GM19025 (cell line): ENCODE measurements at regions not wholly inside any gene's neighbourhood (a gene's known extent, or its start where the extent isn't known, plus 50 kb on each side); places are given as distances from the start of the nearest gene placed in this dataset.

Experiments
- ATAC-seq: cut with Tn5 transposase; IDR thresholded peaks from one replicate; pipeline ENCODE4 v1.9.1; 2021; ENCODE audit warnings: mild to moderate bottlenecking, low read depth, moderate library complexity; ENCODE audit not compliant: unreplicated experiment

DNA sequence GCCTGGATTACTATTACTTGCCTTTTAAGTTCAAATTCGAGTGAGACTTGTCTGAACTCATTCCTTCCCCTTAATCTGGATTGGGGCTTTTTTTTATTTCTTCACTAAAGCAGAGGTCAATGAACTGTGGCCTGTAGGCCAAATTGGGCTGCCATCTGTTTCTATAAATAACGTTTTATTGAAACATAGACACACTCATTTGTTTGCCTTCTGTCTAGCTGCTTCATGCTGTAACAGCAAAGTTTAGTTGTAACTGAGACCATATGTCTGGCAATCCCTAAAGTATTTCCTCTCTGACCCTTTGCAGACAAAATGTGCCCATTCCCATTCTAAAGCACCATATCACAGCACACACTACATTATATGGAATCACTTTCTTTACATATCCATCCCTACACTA lies 207.9 kb upstream of the ISX start:
- ATAC-seq, result no peak

DNA sequence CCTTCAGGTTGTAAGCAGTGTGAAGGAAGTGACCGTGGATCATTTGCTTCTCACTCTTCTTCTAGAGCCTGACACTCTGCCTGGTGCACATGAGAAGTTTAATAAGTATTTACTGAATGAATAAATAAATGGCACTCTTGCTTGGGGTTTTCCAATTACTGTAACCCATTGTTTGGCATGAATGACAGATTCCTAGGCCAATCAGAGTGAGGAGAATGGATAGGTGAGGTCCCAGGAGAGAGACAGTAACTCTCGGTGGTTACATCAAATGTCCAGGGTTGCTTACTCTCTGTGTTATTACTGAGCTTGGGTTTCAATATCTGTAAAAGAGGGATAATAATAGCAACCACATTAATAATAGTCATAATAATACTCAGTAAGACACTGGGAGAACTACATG lies 204.2 kb upstream of the ISX start:
- ATAC-seq, result no peak

DNA sequence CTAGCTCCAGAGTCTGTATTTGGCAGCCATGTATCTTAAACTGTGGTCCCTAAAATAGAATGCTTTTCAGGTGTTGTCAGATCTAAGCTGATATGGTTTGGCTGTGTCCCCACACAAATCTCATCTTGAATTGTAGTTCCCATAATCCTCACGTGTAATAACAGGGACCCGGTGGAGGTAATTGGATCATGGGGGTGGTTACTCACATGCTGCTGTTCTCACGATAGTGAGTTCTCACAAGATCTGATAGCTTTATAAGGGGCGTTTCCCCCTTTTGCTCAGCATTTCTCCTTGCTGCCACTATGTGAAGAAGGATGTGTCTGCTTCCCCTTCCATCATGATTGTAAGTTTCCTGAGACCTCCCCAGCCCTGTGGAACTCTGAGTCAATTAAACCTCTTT lies 199.9 kb upstream of the ISX start:
- ATAC-seq, result no peak

DNA sequence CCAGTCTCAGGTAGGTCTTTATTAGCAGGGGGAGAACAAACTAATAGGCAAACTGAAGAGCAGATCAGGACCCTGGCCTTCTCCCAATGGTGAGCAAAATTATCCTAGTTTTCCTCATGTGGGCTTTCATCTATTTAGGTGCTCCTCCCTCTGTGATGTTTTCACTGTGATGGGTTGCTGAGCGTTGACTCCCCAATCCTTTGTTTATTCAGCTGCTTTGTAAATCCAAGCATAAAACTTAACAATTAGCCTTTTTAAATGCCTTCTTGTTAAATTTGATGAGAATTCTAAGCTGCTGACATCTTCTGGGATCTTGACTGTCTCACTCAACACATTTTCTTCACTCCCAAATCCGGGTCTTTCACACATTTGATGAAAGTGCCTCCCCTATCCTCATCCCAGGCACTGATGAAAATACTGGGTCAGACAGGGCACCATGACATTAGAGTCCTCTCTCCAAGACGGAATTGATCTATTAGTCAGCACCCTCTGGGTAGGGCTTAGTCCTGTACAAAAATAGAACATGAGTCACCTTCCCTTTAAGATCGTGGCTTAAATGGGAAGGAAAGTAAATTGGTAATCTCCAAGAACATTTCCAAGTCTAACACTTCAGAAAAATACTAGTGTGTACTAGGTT lies 199.3 kb upstream of the ISX start:
- ATAC-seq, result no peak

DNA sequence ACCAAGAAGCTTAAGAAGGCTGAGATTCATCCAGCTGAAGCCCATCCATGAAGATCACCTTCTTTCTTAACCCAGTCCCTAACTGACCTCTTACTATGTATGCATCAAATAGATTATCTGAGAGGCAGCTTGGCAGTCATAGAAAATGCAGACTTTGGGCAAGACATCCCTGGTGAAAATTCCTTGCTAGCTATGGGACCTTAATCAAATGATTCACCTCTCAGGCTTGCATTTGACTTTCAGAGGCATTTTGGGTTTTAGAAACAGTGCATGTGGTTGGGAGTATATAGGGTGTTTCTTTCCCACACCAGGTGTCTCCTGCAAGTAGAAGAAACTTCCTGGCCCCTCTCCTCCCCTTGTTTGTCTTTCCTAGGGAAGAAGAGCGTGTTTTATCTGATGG lies 188.5 kb upstream of the ISX start:
- ATAC-seq, result no peak

DNA sequence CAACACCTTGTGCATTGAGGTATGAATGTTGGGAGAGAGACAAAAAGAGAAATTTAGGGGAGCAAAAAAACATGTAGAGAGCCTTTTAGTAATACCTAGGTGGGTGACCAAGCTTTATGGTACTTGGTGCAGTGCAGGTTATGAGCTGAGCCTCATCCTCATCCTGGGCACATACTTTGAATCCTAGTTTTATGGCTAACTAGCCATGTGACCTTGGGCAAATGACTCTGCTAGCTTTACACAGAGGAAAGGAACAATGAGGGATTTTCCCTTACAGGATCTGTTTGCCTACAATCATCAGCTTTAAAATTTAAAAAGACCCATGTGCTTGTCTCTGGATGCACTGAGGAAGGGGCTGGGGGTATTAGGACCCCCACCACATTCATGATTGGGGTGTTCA lies 187.8 kb upstream of the ISX start:
- no peak for ATAC-seq

DNA sequence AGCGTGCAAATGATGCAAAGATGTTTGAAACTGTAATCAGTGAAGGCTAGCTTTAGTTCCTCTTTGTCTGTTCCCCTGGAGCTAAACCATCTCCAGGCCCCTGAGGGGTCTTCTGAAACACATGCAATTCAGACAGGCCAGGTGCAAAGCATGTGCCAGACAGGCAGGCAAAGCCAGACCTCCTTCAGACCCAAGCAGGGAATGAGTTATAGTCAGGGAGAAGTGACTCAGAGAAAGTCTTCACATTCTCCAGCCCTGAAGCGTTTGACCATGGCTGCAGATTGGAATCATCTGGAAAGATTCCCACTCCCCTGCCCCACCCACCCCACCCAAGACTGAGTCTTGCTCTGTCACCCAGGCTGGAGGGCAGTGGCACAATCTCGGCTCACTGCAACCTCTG lies 187.0 kb upstream of the ISX start:
- ATAC-seq, result no peak

DNA sequence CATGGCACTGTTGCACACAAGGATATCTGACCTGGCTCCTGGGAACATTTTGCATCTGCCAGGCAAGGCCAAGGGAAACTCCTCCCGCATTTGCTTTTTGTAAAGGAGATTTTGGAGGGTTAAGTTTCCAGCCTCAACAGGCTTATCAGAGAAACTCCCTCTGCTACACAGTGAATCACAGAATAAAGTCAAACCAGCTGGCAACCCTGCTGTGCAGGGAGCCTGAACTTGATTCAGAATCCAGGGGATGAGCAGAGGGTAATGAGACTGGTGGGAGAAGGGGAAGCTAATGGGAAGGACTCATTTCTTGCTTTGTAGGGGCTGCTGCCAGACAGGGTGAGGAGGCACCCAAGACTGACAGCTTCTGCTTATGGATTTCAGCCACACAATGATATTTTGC lies 185.3 kb upstream of the ISX start:
- no peak for ATAC-seq

DNA sequence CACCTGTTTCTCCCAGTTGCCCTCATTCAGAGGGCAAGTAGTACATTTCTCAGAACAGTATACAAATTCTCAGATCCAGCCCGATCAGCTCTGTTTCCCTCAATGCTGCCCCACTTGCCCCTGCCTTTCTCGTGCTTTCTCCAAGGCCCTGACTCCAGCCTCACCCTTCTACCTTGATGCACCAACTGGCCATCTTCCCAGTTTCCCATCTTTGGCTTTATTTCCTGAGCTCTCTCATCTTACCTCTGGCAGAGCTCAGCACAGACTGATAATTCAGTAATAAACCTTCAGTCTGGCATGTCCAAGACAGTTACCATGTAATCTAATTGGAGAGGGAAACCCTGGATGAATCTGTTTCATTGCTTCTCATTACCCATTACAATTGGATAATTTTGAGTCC lies 184.5 kb upstream of the ISX start:
- ATAC-seq, result no peak

DNA sequence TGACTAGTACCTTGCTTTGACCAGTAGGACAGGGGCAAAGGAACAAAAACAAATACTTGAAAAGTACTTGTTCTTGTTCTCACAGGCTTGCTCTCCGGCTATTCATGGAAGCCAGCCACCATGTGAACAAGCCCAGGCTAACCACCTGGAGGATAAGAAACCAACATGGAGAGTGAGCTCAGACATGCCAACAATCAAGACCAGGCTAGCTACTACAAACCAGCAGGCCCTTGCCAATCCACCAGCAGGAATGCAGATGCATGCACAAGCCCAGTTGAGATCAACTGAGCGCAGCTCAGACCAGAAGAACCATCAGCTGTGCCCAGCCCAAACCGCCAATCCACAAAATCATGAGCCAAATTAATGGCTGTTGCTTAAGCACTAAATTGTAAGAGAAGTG lies 180.1 kb upstream of the ISX start:
- no peak for ATAC-seq

DNA sequence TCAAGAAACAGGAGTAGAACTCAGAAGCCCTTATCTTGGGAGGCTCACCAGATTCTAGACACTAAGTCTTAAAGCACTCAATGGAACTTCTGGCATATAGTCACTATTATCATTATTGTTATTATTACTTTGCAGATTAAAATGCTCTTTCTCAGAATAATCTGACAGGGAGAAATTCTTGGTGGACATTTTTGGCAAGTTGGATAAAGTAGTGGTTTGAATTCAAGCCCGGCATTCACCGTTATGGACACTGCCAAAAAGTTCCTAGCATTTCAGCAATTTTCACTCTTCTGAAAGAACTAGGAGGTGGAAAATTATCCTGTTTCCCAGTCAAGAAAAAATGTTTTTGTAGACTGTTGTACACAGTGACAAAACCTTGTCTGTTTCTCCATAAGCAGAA lies 179.6 kb upstream of the ISX start:
- no peak for ATAC-seq

DNA sequence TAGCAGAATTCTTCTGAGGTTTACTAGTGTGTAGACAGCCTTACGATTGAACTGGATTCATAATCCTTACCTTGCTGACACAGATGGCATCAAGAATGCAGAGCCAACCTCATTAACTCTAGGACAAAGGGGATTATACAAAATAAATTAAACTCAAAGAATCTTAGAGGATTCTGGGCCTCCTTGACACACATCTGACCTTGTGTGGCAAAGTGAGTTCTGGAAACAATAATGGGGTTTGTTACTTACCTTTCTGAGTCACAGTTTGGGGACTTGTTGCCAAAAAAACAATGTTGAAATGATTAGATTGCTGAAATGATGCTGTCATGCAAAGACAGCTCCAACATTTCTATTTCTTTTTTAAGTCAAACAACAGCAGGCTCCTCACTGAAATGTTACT lies 179.1 kb upstream of the ISX start:
- no peak for ATAC-seq

DNA sequence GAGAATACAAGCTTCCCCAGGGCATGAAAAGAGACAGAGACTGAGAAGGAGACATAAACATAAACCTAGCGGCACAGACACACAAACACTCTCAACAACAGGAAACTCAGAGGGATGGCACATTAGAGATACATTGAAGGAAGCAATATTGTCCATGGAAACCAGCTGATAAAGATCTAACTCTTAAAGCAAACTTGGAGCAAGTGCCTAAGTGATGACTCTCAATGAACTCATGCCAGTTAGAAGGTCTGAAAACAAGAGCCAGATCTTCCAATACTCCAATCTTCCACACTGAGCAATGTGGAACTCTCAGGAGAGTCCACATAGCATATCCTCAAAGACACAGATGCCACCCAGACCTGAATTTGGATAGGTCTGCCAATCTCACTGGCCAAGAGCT lies 168.8 kb upstream of the ISX start:
- no peak for ATAC-seq

DNA sequence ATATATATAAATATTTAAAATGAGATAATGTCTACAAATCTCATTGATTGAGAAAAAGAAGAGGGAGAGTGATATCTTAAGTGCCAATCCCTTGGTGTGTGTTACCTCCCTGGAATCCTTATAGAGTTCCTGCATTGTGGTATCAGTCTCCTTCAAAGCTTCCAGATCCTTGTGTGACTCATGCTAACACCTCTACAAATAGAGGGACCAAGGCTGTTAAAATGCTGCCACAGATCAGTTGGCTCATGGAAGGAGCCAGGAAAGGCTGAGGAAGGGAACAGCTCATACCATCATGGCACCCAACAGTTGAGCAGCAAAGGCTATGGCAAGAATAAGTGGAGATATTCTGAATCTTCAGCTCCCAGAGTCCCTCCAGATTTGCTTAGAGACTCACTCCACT lies 163.6 kb upstream of the ISX start:
- ATAC-seq, result no peak

DNA sequence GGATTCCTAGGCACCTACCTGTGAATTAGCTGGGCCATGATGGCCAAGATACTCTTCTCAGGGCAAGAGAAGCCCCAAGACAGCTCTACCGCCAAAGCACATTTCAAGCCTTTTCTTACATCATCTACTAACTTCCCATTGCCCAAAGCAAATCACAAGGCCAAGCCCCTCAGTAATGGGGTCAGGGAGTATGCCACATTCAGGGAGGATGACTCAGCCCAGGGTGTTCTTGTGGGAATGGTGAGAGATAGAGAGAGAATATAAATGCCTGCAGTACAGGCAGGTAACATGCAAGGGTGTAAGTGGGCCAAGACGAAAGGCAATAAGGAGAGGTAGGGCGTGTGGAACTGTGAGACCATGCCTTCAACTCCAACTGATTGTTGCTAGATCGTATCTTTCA lies 162.5 kb upstream of the ISX start:
- no peak for ATAC-seq

DNA sequence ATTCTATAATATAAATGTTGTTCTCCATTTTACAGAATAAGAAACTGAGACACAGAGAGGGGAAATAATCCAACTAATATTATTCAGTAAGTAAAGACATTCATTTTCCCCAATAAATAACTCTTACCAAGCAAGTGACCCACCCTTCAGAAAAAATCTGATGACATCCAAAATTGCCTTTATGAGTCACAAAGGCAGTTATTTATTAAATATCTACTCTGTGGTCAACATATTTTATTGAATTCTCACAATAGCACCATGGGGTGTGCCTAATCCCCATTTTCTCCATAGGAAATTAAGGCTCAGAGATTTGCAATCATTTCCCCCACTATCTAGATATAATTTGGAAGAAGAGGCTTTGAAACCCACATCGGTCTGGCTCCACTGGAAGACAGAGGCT lies 161.5 kb upstream of the ISX start:
- ATAC-seq, result no peak

DNA sequence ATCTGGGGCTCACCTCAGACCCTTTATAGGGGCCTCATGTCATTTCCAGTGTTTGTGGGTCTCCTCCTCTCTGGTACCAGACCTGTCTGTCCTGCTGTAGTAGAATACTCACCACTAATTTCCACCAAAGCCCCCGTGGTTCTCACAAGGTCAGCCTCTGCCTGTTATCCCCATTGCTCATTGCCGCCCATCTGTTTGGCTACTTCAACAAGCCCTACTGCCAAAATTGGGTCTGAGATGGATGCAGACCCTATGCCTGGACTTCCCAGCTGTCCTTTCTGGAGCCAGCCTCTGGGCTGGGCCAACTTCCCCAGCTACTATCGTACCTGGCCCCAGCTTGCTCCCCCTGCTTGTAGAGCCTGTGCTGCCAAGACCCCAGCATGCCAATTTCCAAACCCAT lies 152.1 kb upstream of the ISX start:
- ATAC-seq, result no peak

DNA sequence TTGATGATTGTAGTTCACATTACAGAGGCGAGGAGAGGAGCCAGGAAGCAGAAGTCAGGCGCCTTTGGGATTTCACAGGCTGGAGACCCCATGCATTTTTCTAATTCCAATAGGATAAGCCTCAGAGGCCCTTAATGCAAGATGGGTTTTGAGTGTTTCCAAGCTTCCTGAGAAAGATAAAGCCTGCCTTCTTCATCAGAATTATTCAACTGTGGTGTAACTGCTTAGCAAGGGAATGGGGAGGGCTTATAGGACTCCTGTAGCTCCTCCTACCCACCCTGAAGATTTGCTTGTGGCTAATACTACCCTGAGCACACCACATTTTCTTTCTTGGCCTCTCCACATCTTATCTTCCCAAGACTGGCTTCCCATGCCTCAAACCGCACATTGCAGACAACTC lies 151.1 kb upstream of the ISX start:
- ATAC-seq, result no peak

DNA sequence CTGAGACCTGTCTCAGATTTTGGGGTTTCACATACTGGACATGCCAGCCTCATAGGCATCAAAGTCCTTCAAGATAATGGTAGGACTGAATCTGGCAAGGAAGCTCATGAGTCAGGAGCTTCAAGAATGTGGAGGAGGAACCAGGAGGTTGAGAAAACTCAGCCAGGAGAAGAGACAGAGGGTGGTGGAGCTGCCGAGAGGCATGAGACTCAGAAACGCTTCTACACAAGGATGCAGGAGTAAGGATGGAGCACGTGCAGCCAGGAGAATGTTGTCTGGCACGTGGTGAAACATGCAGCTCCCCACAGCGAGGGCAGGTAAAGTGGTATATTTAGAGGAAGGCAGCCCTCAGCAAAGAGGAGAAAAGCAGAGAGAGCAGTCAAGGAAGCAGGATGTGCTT lies 148.7 kb upstream of the ISX start:
- ATAC-seq, result no peak

DNA sequence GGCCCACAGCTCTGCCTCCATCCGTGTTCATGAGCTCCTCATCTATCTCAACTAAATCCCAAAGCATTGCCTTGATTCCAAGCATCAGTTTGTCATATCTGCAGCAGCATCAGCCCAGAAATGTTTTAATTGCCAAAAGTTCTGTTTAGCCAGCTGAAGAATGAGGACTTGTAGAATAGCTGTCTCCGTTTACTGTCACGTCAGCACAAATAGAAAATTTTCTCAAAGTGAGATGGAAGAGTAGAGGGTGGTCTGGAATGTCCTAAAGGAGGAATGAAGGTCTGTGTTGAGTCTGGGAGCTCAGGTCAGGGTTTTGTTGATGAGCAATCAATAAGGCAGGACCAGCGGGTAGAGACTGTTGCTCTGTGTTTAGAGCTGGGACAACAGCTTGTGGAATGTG lies 134.9 kb upstream of the ISX start:
- ATAC-seq, result no peak

DNA sequence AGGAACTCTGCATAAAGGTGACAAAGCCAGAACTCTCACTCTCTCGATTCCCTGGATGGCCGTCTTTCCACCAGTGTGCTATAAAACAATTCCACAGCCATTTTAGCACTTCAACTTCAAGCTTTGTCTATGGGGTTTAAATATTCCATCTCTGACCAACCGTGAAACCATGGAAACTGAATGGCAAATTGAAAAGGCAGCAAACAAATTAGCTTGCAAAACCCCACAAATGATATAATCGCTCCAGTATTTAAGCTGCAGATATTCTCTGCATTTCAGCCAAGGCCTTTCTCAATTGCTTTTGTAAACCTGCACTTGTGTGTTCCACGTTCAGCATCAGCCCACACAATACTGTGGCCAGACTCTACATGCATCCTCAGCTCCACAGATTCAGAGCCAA lies 131.7 kb upstream of the ISX start:
- no peak for ATAC-seq

DNA sequence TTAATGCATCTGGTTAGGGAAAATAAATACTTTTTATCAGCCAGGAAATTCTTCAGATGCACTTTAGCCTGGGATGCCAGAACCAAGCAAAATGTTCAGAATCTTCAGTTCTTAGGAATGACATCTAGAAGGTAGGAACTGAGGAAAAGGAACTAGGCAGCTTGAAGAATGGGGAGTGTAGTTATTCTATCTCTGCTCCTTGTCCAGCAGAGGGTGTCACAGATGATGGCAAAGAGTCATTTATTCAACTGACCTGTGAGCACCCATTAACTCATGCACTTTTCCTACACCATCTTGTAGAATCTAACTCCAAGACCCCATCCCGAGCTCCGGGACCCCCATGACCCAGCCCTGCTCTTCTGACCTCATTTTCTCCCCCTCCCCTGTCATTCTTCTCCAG lies 122.1 kb upstream of the ISX start:
- no peak for ATAC-seq

DNA sequence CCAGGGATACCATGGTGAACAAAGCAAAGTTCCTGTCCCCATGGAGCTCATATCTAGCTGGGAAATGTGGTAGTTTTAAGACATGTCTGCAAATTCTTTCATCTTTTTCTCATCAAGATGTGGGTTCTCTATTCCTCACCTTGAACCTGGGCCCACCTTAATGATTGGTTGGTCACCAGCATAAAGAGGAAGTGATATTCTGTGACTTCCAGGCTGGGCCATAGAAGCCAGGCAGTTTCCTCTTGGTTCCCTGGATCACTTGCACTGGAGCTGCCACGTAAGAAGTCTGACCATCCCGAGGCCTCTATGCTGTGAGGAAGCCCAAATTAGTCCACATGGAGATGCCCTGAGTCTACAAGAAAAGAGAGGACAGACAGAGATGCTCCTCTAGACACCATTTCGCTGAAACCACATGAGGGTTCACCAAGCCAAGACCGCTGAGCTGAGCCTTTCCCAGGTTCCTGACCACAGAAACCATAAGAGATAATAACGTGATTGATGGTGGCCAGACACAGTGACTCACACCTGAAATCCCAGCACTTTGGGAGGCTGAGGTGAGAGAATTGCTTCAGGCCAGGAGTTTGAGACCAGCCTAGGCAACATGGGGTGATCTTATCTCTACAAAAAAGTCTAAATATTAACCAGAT lies 119.5 kb upstream of the ISX start:
- no peak for ATAC-seq
